ENCODE measurements at regions not wholly inside any gene's neighbourhood (a gene's known extent, or its start where the extent isn't known, plus 50 kb on each side); places are given as distances from the start of the nearest gene placed in this dataset.

GRCh38 chr6:56318851-56319250, 71.5 kb upstream of the COL21A1 start:
- Histone ChIP-seq H2BK120ac (replicated peaks; ENCODE audit: low read depth, low read length) (no peak overlapping the region), H3K4me2 (ENCODE audit: insufficient read depth in 1 of 2, low read depth in 2 of 2, low read length in 2 of 2) (no peak overlapping the region), H3K9me3 (ENCODE audit: insufficient read depth in 2 of 2, low read depth in 1 of 2, low read length in 1 of 2) (no peaks in the 10 kb centered on the region), H4K20me1 (replicated peaks in 1 of 2; ENCODE audit: control insufficient read depth in 1 of 2, insufficient read depth in 2 of 2, low read length in 2 of 2) (no peaks in the 10 kb centered on the region), H2BK5ac (ENCODE audit: low read depth, low read length) (no peak overlapping the region), H3K79me1 (ENCODE audit: low read depth, low read length) (no peaks in the 10 kb centered on the region), H3K23me2 (ENCODE audit: low read depth, low read length) (no peaks in the 10 kb centered on the region; the same call in 1 of the 2 replicates), H2BK12ac (ENCODE audit: low read depth, low read length) (no peak overlapping the region), H3K18ac (ENCODE audit: extremely low read depth, low read length) (no peak overlapping the region), H3K27me3 (replicated peaks in 1 of 4; ENCODE audit: control insufficient read depth in 3 of 4, extremely low read depth in 1 of 4, insufficient read depth in 3 of 4, low read length in 3 of 4) (no peaks in the 10 kb centered on the region), H3K4ac (replicated peaks; ENCODE audit: insufficient read length, low read depth, low read length) (no peak overlapping the region), H2BK20ac (ENCODE audit: low read length) (no peak overlapping the region), H3K79me2 (ENCODE audit: control insufficient read depth in 1 of 2, insufficient read depth in 2 of 2, low read length in 2 of 2) (no peaks in the 10 kb centered on the region), H3K27ac (ENCODE audit: low read depth, low read length) (no peak overlapping the region), H3K4me1 (replicated peaks in 1 of 4; ENCODE audit: control insufficient read depth in 3 of 4, insufficient read depth in 4 of 4, low read length in 3 of 4) (no peaks in the 10 kb centered on the region), H3K23ac (ENCODE audit: insufficient read length) (no peak overlapping the region), H4K91ac (replicated peaks; ENCODE audit: insufficient read length, low read length) (no peak overlapping the region), H4K5ac (ENCODE audit: insufficient read length, low read depth, low read length) (no peak overlapping the region), H3K4me3 (ENCODE audit: extremely low read depth in 1 of 4, insufficient read depth in 2 of 4, low read depth in 3 of 4, low read length in 4 of 4) (no peak overlapping the region), H3K36me3 (ENCODE audit: control insufficient read depth in 2 of 4, insufficient read depth in 4 of 4, low read length in 3 of 4) (no peaks in the 10 kb centered on the region), H2AFZ (ENCODE audit: low read length) (no peak overlapping the region), H3K9ac (replicated peaks in 1 of 4; ENCODE audit: extremely low read depth in 1 of 4, low read depth in 3 of 4, low read length in 3 of 4) (no peak overlapping the region), H4K8ac (ENCODE audit: extremely low read depth, insufficient read depth, low read length) (no peak overlapping the region), H2AK5ac (ENCODE audit: low read depth, low read length) (no peak overlapping the region), H3K56ac (replicated peaks; ENCODE audit: insufficient read length, low read depth, low read length) (no peak overlapping the region), H2BK15ac (ENCODE audit: low read length) (no peak overlapping the region), H3K14ac (ENCODE audit: insufficient read length) (no peak overlapping the region)
- ChIA-PET CTCF (ENCODE audit: partially characterized antibody) (no interaction called here), POLR2A (ENCODE audit: partially characterized antibody) (no interaction called here)
- WGBS, 2 experiments (ENCODE audit: extremely low coverage in 1 of 2, insufficient coverage in 1 of 2, insufficient read length in 1 of 2, insufficient replicate concordance in 2 of 2, low coverage in 1 of 2, low lambda C conversion rate in 2 of 2, missing lambda C conversion rate in 1 of 2) = 82% methylated on average over 2 of the region's 2 CpGs; no CpG with 5 or more reads in 1 of the 2 experiments
- no peak for DNase-seq (ENCODE audit: low read depth in 1 of 2, low spot score in 2 of 2)
- no peak for FAIRE-seq
- TF ChIP-seq ZNF274 (IDR thresholded peaks at IDR 0.05; ENCODE audit: borderline replicate concordance, extremely low read depth, low read length) (no peak), USF2 (IDR thresholded peaks at IDR 0.05; ENCODE audit: low read length) (no peak), MAX (IDR thresholded peaks at IDR 0.05) (no peak), JUND (IDR thresholded peaks at IDR 0.05; ENCODE audit: low read length) (no peak)
